ENCODE measurements at regions not wholly inside any gene's neighbourhood (a gene's known extent, or its start where the extent isn't known, plus 50 kb on each side); places are given as distances from the start of the nearest gene placed in this dataset.
"Not testable (repeated sequence)": the region's sequence is repeated elsewhere in the genome, so short reads cannot be mapped to it uniquely, and the experiment has no call there.

DNA sequence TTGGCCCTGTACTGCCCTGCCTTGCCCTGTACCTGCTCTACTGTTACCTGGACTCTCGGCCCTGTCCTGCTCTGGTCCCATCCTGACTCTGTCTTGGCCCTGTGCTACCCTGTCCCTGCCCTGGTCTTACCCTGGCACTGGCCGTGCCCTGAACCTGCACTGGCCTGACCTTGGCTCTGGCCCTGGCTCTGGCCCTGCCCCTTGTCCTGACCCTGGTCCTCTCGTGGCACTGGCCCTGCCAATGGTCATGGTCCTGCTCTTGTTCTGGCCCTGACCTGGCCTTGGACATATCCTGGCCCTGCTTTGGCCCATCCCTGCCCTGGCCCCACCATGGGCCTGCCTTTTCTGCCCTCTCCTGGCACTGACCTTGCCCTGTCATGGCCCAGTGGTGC lies 251.3 kb downstream of the TP53TG3F start:
- TF ChIP-seq, protein P1, sequence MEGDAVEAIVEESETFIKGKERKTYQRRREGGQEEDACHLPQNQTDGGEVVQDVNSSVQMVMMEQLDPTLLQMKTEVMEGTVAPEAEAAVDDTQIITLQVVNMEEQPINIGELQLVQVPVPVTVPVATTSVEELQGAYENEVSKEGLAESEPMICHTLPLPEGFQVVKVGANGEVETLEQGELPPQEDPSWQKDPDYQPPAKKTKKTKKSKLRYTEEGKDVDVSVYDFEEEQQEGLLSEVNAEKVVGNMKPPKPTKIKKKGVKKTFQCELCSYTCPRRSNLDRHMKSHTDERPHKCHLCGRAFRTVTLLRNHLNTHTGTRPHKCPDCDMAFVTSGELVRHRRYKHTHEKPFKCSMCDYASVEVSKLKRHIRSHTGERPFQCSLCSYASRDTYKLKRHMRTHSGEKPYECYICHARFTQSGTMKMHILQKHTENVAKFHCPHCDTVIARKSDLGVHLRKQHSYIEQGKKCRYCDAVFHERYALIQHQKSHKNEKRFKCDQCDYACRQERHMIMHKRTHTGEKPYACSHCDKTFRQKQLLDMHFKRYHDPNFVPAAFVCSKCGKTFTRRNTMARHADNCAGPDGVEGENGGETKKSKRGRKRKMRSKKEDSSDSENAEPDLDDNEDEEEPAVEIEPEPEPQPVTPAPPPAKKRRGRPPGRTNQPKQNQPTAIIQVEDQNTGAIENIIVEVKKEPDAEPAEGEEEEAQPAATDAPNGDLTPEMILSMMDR (IDR thresholded peaks at IDR 0.05) = not testable (repeated sequence)
- not testable (repeated sequence) for TF ChIP-seq POLR2A, EP300 (IDR thresholded peaks at IDR 0.05)
